Progenitor cell of endocrine pancreas (in vitro differentiated cells): ENCODE measurements at regions not wholly inside any gene's neighbourhood (a gene's known extent, or its start where the extent isn't known, plus 50 kb on each side); places are given as distances from the start of the nearest gene placed in this dataset.

ENCODE experiments used
- DNase-seq: peaks from one replicate; pipeline ENCODE4 v3.0.0; 2021; ENCODE audit warnings: low spot score; ENCODE audit not compliant: unreplicated experiment
- H3K27ac Mint-ChIP-seq: 2 replicates; pipeline ENCODE4 v1.8.0; 2021; ENCODE audit warnings: mild to moderate bottlenecking, moderate library complexity, mixed read lengths
- H3K27me3 Mint-ChIP-seq: 2 replicates; pipeline ENCODE4 v1.8.0; 2021; ENCODE audit warnings: mixed read lengths
- H3K36me3 Mint-ChIP-seq: 2 replicates; pipeline ENCODE4 v1.8.0; 2022; ENCODE audit warnings: mixed read lengths; ENCODE audit not compliant: insufficient read depth
- H3K4me1 Mint-ChIP-seq: 2 replicates; pipeline ENCODE4 v1.8.0; 2021; ENCODE audit warnings: low read depth, mixed read lengths
- H3K4me3 Mint-ChIP-seq: 2 replicates; pipeline ENCODE4 v1.8.0; 2021; ENCODE audit warnings: low read depth, mild to moderate bottlenecking, moderate library complexity, mixed read lengths
- H3K9me3 Mint-ChIP-seq: 2 replicates; pipeline ENCODE4 v1.8.0; 2021; ENCODE audit warnings: low read depth, mixed read lengths
- CTCF ChIP-seq: fragments of 200-600 bp; sonication (generic); IDR thresholded peaks from one replicate; pipeline ENCODE4 v1.5.0; 2021; ENCODE audit warnings: antibody characterized with exemption, mild to moderate bottlenecking; ENCODE audit not compliant: unreplicated experiment

GRCh38 chr1:60162936-60163335 is 89.4 kb upstream of the C1orf87 start:
- DNase-seq, result no peak
- TF ChIP-seq CTCF, result no peak
- peaks cover 18% of the 10 kb centered on the region for H3K27me3 Mint-ChIP-seq
- peaks cover 6% of the 10 kb centered on the region for H3K4me1 Mint-ChIP-seq
- no peak overlapping the region for H3K4me3 Mint-ChIP-seq
- H3K9me3 Mint-ChIP-seq, result no peaks in the 10 kb centered on the region
- H3K36me3 Mint-ChIP-seq, result no peaks in the 10 kb centered on the region
- H3K27ac Mint-ChIP-seq, result no peak overlapping the region

- Mint-ChIP-seq H3K4me3 (no peak overlapping the region), H3K27ac (no peak overlapping the region), H3K4me1 (peaks cover 16% of the 10 kb centered on the region), H3K27me3 (peaks cover 12% of the 10 kb centered on the region), H3K36me3 (no peaks in the 10 kb centered on the region), H3K9me3 (no peaks in the 10 kb centered on the region)
- no peak for DNase-seq
- no peak for TF ChIP-seq CTCF
Measured at GRCh38 chr1:60160141-60160540, 86.6 kb upstream of the C1orf87 start.

- no peak overlapping the region for H3K4me3 Mint-ChIP-seq
- TF ChIP-seq CTCF, result no peak
- no peak for DNase-seq
- no peaks in the 10 kb centered on the region for H3K36me3 Mint-ChIP-seq
- H3K27ac Mint-ChIP-seq, result no peak overlapping the region
- H3K4me1 Mint-ChIP-seq, result peaks cover 11% of the 10 kb centered on the region
- peaks cover 10% of the 10 kb centered on the region for H3K27me3 Mint-ChIP-seq
- H3K9me3 Mint-ChIP-seq, result no peaks in the 10 kb centered on the region
Measured at GRCh38 chr1:60156371-60156770, 82.8 kb upstream of the C1orf87 start.

GRCh38 chr1:60153961-60154360 is 80.4 kb upstream of the C1orf87 start:
- DNase-seq, result no peak
- no peak overlapping the region for H3K4me3 Mint-ChIP-seq
- peaks cover 18% of the 10 kb centered on the region for H3K27me3 Mint-ChIP-seq
- H3K9me3 Mint-ChIP-seq, result no peaks in the 10 kb centered on the region
- no peak for TF ChIP-seq CTCF
- no peaks in the 10 kb centered on the region for H3K36me3 Mint-ChIP-seq
- peaks cover 16% of the 10 kb centered on the region for H3K4me1 Mint-ChIP-seq
- no peak overlapping the region for H3K27ac Mint-ChIP-seq

GRCh38 chr1:60152891-60153290 is 79.3 kb upstream of the C1orf87 start:
- H3K4me1 Mint-ChIP-seq, result peaks cover 16% of the 10 kb centered on the region
- no peak overlapping the region for H3K27ac Mint-ChIP-seq
- no peaks in the 10 kb centered on the region for H3K9me3 Mint-ChIP-seq
- DNase-seq, result no peak
- H3K27me3 Mint-ChIP-seq, result peaks cover 27% of the 10 kb centered on the region
- no peaks in the 10 kb centered on the region for H3K36me3 Mint-ChIP-seq
- no peak for TF ChIP-seq CTCF
- no peak overlapping the region for H3K4me3 Mint-ChIP-seq

- DNase-seq, result no peak
- Mint-ChIP-seq H3K27me3 (peaks cover 31% of the 10 kb centered on the region), H3K4me1 (peaks cover 11% of the 10 kb centered on the region), H3K27ac (no peak overlapping the region), H3K36me3 (no peaks in the 10 kb centered on the region), H3K9me3 (no peaks in the 10 kb centered on the region), H3K4me3 (no peak overlapping the region)
- no peak for TF ChIP-seq CTCF
Measured at GRCh38 chr1:60151311-60151710, 77.7 kb upstream of the C1orf87 start.
